ENCODE measurements at regions not wholly inside any gene's neighbourhood (a gene's known extent, or its start where the extent isn't known, plus 50 kb on each side); places are given as distances from the start of the nearest gene placed in this dataset.

- TF ChIP-seq REPIN1 (tag by site-specific recombination; IDR thresholded peaks at IDR 0.05; ENCODE audit: low read depth) = no peak
- TF ChIP-seq ZNF624 (tag by site-specific recombination; IDR thresholded peaks at IDR 0.05) = no peak
- no peak for TF ChIP-seq CTCF (tag by site-specific recombination; IDR thresholded peaks at IDR 0.05)
- no peak for TF ChIP-seq ZNF274 (IDR thresholded peaks at IDR 0.05; ENCODE audit: low read length)
- no peak for TF ChIP-seq ZNF274 (tag by site-specific recombination; IDR thresholded peaks at IDR 0.05; ENCODE audit: borderline replicate concordance)
- TF ChIP-seq ZNF138 (tag by site-specific recombination; IDR thresholded peaks at IDR 0.05; ENCODE audit: borderline replicate concordance) = no peak
- TF ChIP-seq YY2 (tag by site-specific recombination; IDR thresholded peaks at IDR 0.05) = no peak
- no peak for TF ChIP-seq ZBTB49 (tag by site-specific recombination; IDR thresholded peaks at IDR 0.05; ENCODE audit: low read depth)
- TF ChIP-seq TSHZ1 (tag by site-specific recombination; IDR thresholded peaks at IDR 0.05; ENCODE audit: borderline replicate concordance) = no peak
- no peak for TF ChIP-seq ATF2 (tag by site-specific recombination; IDR thresholded peaks at IDR 0.05; ENCODE audit: low read depth)
- no peak for TF ChIP-seq ZNF292 (tag by site-specific recombination; IDR thresholded peaks at IDR 0.05; ENCODE audit: borderline replicate concordance, low read depth)
These were observed 1147.8 kb downstream of the BRD1 start for GRCh38 chr22:48679656-48680555.
